GM21381 (cell line): ENCODE measurements at regions not wholly inside any gene's neighbourhood (a gene's known extent, or its start where the extent isn't known, plus 50 kb on each side); places are given as distances from the start of the nearest gene placed in this dataset.

Experiments
- ATAC-seq: cut with Tn5 transposase; IDR thresholded peaks from one replicate; pipeline ENCODE4 v1.9.1; 2021; ENCODE audit warnings: mild to moderate bottlenecking, moderate library complexity; ENCODE audit not compliant: unreplicated experiment

DNA sequence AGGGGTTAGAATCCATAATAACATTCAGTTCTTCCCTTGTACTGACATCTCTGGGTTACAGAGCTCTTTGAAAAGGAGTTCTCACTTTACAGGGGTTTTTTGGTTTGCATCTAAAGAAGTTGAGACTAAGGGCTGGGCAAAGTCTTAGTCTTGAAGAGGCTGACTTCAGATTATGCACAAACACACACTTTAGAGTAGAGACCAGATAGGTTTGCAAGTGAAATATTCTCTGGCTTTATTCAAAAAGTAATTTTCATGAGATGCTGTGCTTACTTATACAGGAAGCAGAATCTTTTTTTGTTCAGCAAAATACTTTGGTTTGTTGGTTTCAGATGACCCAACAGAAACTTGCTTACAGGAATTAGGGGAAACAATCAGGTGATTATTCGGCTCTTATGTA, 410.9 kb upstream of the LRRTM1 start:
- no peak for ATAC-seq

DNA sequence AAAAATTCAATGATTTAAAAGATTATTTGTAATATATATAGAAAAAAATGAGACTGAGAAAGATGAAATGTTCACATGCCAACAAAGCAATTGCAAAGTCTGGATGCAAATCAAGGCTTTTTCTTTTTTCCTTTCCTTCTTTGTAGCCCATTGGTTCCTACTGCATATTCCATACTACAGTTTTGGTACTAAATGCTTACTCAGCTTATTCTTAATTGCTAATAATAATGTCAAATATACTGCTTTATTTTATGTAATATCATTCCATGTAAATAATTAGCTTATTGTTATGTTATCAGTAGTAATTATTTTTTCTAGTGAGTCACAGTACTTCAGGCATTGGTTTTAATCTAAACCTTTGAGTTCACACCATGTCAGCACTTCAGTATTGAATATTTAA, 407.4 kb upstream of the LRRTM1 start:
- ATAC-seq = no peak

DNA sequence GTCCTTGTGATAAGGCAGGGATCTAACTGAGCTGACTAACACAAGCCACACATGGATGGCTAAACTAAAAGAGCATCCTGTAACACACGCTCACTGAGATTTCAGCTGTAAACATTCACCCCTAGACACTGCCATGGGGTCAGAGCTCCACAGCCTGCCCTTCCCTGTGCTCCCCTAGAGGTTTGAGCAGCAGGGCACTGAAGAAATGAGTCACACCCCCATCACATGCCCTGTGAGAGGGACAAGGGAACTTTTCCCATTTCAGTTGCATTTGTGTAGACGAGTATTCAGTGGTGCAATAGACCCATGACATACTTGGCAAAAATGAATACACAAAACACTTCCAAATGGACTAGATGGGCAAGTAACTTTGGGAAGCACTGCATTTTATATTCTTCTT, 402.4 kb upstream of the LRRTM1 start:
- no peak for ATAC-seq

DNA sequence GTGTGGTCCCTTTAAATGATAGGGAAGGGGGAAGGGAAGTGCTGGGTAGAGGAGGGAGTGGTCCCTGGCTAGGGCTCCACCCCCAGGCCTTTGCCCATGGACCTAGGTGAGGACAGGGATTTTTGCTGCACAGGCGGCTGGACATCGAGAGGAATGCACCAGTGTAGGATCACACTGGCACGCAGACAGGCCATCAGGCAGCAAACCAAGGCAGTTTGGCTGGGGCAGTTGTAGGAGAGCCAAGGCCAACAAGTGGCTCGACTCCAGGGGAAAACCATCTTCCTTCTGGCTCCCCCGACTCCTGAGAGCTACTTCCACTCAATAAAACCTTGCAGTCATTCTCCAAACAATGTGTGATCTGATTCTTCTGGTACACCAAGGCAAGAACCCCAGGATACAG, 402.0 kb upstream of the LRRTM1 start:
- no peak for ATAC-seq

DNA sequence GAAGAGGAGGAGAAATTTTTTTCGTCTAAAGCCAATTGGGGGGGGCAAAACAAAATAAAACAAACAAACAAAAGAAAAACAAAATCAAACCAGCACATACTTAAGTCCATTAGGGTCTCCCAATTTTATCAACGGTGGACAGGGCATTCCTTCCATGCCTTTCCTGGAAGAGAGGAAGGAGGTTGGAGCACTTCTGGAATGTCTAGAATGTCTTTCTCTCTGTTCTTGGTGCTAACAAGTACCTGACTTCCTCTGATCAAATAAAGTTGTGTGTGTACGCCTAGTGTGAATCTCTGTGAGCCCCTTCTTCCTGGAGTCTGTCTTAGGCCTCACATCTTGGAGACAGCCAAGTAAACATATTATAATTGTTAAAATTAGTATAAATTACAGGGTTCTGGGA, 399.0 kb upstream of the LRRTM1 start:
- ATAC-seq = no peak

GRCh38 chr2:80700961-80701360, 396.4 kb upstream of the LRRTM1 start:
- no peak for ATAC-seq
